Trophoblast cell (in vitro differentiated cells and primary cell): ENCODE measurements at regions not wholly inside any gene's neighbourhood (a gene's known extent, or its start where the extent isn't known, plus 50 kb on each side); places are given as distances from the start of the nearest gene placed in this dataset.
A peak's percentile ranks its signal among the peaks of the same experiment; 100 is the strongest.

Experiments used
- DNase-seq, 2 donors: peaks; one replicate each; pipeline ENCODE4 v3.0.0-alpha.2; 2016
- H2AFZ ChIP-seq: 2 replicates; pipeline ENCODE4 v1.6.1; 2013; ENCODE audit warnings: low read length, moderate library complexity, mild to moderate bottlenecking; ENCODE audit not compliant: insufficient read depth, poor library complexity
- H2AK5ac ChIP-seq: 2 replicates; pipeline ENCODE4 v1.6.1; 2013; ENCODE audit warnings: mild to moderate bottlenecking, low read length
- H2BK120ac ChIP-seq: 2 replicates; pipeline ENCODE4 v1.6.1; 2013; ENCODE audit warnings: low read length, mild to moderate bottlenecking, moderate library complexity; ENCODE audit not compliant: insufficient read depth, poor library complexity
- H2BK12ac ChIP-seq: 2 replicates; pipeline ENCODE4 v1.6.1; 2013; ENCODE audit warnings: mild to moderate bottlenecking, low read length, moderate library complexity
- H2BK5ac ChIP-seq: 2 replicates; pipeline ENCODE4 v1.6.1; 2013; ENCODE audit warnings: low read length, low read depth, moderate library complexity, mild to moderate bottlenecking; ENCODE audit not compliant: poor library complexity
- H3K14ac ChIP-seq: 2 replicates; pipeline ENCODE4 v1.6.1; 2013; ENCODE audit warnings: mild to moderate bottlenecking, low read length
- H3K18ac ChIP-seq: 2 replicates; pipeline ENCODE4 v1.6.1; 2013; ENCODE audit warnings: mild to moderate bottlenecking, low read length
- H3K23ac ChIP-seq: 2 replicates; pipeline ENCODE4 v1.6.1; 2013; ENCODE audit warnings: low read length
- H3K27ac ChIP-seq: 2 replicates; pipeline ENCODE4 v1.5.1; 2013; ENCODE audit warnings: low read depth, mild to moderate bottlenecking, inconsistent platforms, low read length, moderate library complexity
- H3K27me3 ChIP-seq: 2 replicates; pipeline ENCODE4 v1.6.1; 2013; ENCODE audit warnings: inconsistent platforms, mild to moderate bottlenecking, low read length, moderate library complexity; ENCODE audit not compliant: insufficient read depth
- H3K36me3 ChIP-seq, 2 experiments: 1 replicate in 1 of 2; 2 replicates in 1 of 2; pipeline ENCODE4 v1.6.1; 2013; ENCODE audit warnings: low read length in 2 of 2, mild to moderate bottlenecking in 2 of 2, moderate library complexity in 1 of 2; ENCODE audit not compliant: insufficient read depth in 2 of 2, control insufficient read depth in 1 of 2
- H3K4ac ChIP-seq: 2 replicates; pipeline ENCODE4 v1.6.1; 2013; ENCODE audit warnings: low read depth, mild to moderate bottlenecking, low read length, moderate library complexity
- H3K4me1 ChIP-seq, 2 experiments: 1 replicate in 1 of 2; 2 replicates in 1 of 2; pipeline ENCODE4 v1.6.1; 2013; ENCODE audit warnings: low read length in 2 of 2, mild to moderate bottlenecking in 2 of 2, moderate library complexity in 1 of 2; ENCODE audit not compliant: insufficient read depth in 2 of 2, control insufficient read depth in 1 of 2
- H3K4me2 ChIP-seq: 2 replicates; pipeline ENCODE4 v1.6.1; 2013; ENCODE audit warnings: inconsistent platforms, mild to moderate bottlenecking, low read length, moderate library complexity
- H3K4me3 ChIP-seq: 2 replicates; pipeline ENCODE4 v1.5.1; 2013; ENCODE audit warnings: mild to moderate bottlenecking, low read depth, low read length, inconsistent platforms
- H3K79me1 ChIP-seq: one replicate; pipeline ENCODE4 v1.6.1; 2013; ENCODE audit warnings: low read length
- H3K79me2 ChIP-seq: 2 replicates; pipeline ENCODE4 v1.6.1; 2013; ENCODE audit warnings: low read length, mild to moderate bottlenecking; ENCODE audit not compliant: control insufficient read depth, insufficient read depth, poor library complexity
- H3K9ac ChIP-seq: 2 replicates; pipeline ENCODE4 v1.6.1; 2013; ENCODE audit warnings: mild to moderate bottlenecking, low read length
- H3K9me3 ChIP-seq: 2 replicates; pipeline ENCODE4 v1.6.1; 2013; ENCODE audit warnings: low read depth, mild to moderate bottlenecking, control low read depth, inconsistent platforms, low read length; ENCODE audit not compliant: insufficient read depth
- H4K12ac ChIP-seq: 2 replicates; pipeline ENCODE4 v1.6.1; 2013; ENCODE audit warnings: low read depth, mild to moderate bottlenecking, low read length, moderate library complexity
- H4K8ac ChIP-seq: 2 replicates; pipeline ENCODE4 v1.6.1; 2013; ENCODE audit warnings: low read depth, mild to moderate bottlenecking, low read length, moderate library complexity
- H4K91ac ChIP-seq: one replicate; pipeline ENCODE4 v1.6.1; 2013; ENCODE audit warnings: low read depth, mild to moderate bottlenecking, low read length, moderate library complexity
- WGBS: extraction: QIAGEN DNeasy Blood & Tissue Kit; methylation state at CpG from one replicate; pipeline ENCODE4 v1.1.7; 2013; ENCODE audit warnings: missing lambda C conversion rate; ENCODE audit not compliant: insufficient read length, insufficient coverage; ENCODE audit errors: extremely low coverage; 5-methylcytosine and 5-hydroxymethylcytosine counted together

GRCh38 chr14:101337053-101337452 lies 224.2 kb upstream of the DIO3 start:
- H3K36me3 ChIP-seq: peaks cover 0 to 2% of the 10 kb centered on the region in 2 experiments
- peaks cover 3% of the 10 kb centered on the region for H3K9me3 ChIP-seq
- H2AFZ ChIP-seq: no peak overlapping the region
- no peak for DNase-seq
- no peak overlapping the region for H2BK120ac ChIP-seq
- H3K27me3 ChIP-seq: no peaks in the 10 kb centered on the region
- H3K9ac ChIP-seq: no peak overlapping the region
- no peaks in the 10 kb centered on the region for H3K79me2 ChIP-seq
- no peak overlapping the region for H4K12ac ChIP-seq
- no peak overlapping the region for H3K4me2 ChIP-seq
- no peak overlapping the region for H2BK12ac ChIP-seq
- no peak overlapping the region for H2AK5ac ChIP-seq
- no peak overlapping the region for H3K23ac ChIP-seq
- H4K8ac ChIP-seq: no peak overlapping the region
- H2BK5ac ChIP-seq: no peak overlapping the region
- no peaks in the 10 kb centered on the region for H3K79me1 ChIP-seq
- no peak overlapping the region for H3K27ac ChIP-seq
- no peak overlapping the region for H4K91ac ChIP-seq
- H3K18ac ChIP-seq: no peak overlapping the region
- no peak overlapping the region for H3K14ac ChIP-seq
- H3K4me3 ChIP-seq: no peak overlapping the region
- no CpG with 5 or more reads among the region's 7 CpGs for WGBS
- H3K4me1 ChIP-seq: peaks cover 3 to 7% of the 10 kb centered on the region in 2 experiments
- no peak overlapping the region for H3K4ac ChIP-seq

GRCh38 chr14:101340556-101340955 lies 220.7 kb upstream of the DIO3 start:
- no peak overlapping the region for H2AFZ ChIP-seq
- no peak for DNase-seq
- WGBS: no CpG with 5 or more reads among the region's 8 CpGs
- H3K27ac ChIP-seq: no peak overlapping the region
- no peaks in the 10 kb centered on the region for H3K9me3 ChIP-seq
- H3K36me3 ChIP-seq: peaks cover 0 to 2% of the 10 kb centered on the region in 2 experiments
- H3K79me2 ChIP-seq: no peaks in the 10 kb centered on the region
- no peak overlapping the region for H3K9ac ChIP-seq
- no peak overlapping the region for H2AK5ac ChIP-seq
- H3K14ac ChIP-seq: no peak overlapping the region
- H2BK5ac ChIP-seq: no peak overlapping the region
- no peak overlapping the region for H4K12ac ChIP-seq
- H3K4me1 ChIP-seq: no peaks in the 10 kb centered on the region
- no peak overlapping the region for H3K4me3 ChIP-seq
- no peak overlapping the region for H2BK120ac ChIP-seq
- no peaks in the 10 kb centered on the region for H3K27me3 ChIP-seq
- H2BK12ac ChIP-seq: no peak overlapping the region
- no peak overlapping the region for H3K23ac ChIP-seq
- no peak overlapping the region for H3K4me2 ChIP-seq
- H4K8ac ChIP-seq: no peak overlapping the region
- no peak overlapping the region for H3K18ac ChIP-seq
- no peak overlapping the region for H4K91ac ChIP-seq
- H3K79me1 ChIP-seq: no peaks in the 10 kb centered on the region
- no peak overlapping the region for H3K4ac ChIP-seq

GRCh38 chr14:101347893-101348777 lies 213.2 kb upstream of the DIO3 start:
- no peak overlapping the region for H3K27ac ChIP-seq
- H2BK12ac ChIP-seq: no peak overlapping the region
- no peak for DNase-seq
- no peak overlapping the region for H3K14ac ChIP-seq
- no peak overlapping the region for H4K12ac ChIP-seq
- H3K9me3 ChIP-seq: peaks cover 9% of the 10 kb centered on the region
- H2BK5ac ChIP-seq: no peak overlapping the region
- no peak overlapping the region for H3K18ac ChIP-seq
- no peak overlapping the region for H2AFZ ChIP-seq
- peaks cover 6 to 8% of the 10 kb centered on the region in 2 experiments for H3K4me1 ChIP-seq
- H2AK5ac ChIP-seq: no peak overlapping the region
- no peak overlapping the region for H3K4ac ChIP-seq
- H3K9ac ChIP-seq: no peak overlapping the region
- no peak overlapping the region for H3K23ac ChIP-seq
- no peak overlapping the region for H4K8ac ChIP-seq
- H2BK120ac ChIP-seq: no peak overlapping the region
- H3K36me3 ChIP-seq: no peaks in the 10 kb centered on the region
- no peak overlapping the region for H3K4me3 ChIP-seq
- no peak overlapping the region for H3K4me2 ChIP-seq
- no peaks in the 10 kb centered on the region for H3K79me2 ChIP-seq
- no CpG with 5 or more reads among the region's 8 CpGs for WGBS
- H3K79me1 ChIP-seq: no peaks in the 10 kb centered on the region
- no peak overlapping the region for H4K91ac ChIP-seq
- H3K27me3 ChIP-seq: no peaks in the 10 kb centered on the region

- Histone ChIP-seq H3K4ac (no peak overlapping the region), H4K91ac (no peak overlapping the region), H3K9me3 (peaks cover 9% of the 10 kb centered on the region), H2AK5ac (no peak overlapping the region), H3K27me3 (no peaks in the 10 kb centered on the region), H3K4me1 (peaks cover 6 to 8% of the 10 kb centered on the region in 2 experiments), H3K27ac (no peak overlapping the region), H2BK12ac (no peak overlapping the region), H4K12ac (no peak overlapping the region), H2BK5ac (no peak overlapping the region), H3K9ac (no peak overlapping the region), H3K79me1 (no peaks in the 10 kb centered on the region), H4K8ac (no peak overlapping the region), H3K18ac (no peak overlapping the region), H3K14ac (no peak overlapping the region), H3K4me2 (no peak overlapping the region), H3K4me3 (peak overlapping the region; percentile 5), H3K36me3 (no peaks in the 10 kb centered on the region), H3K79me2 (no peaks in the 10 kb centered on the region), H3K23ac (no peak overlapping the region), H2BK120ac (no peak overlapping the region), H2AFZ (no peak overlapping the region)
- no peak for DNase-seq
- WGBS: no CpG with 5 or more reads among the region's 3 CpGs
These were observed 212.2 kb upstream of the DIO3 start for GRCh38 chr14:101349108-101349507.
